Bronchial epithelial cell (primary cell): ENCODE measurements at regions not wholly inside any gene's neighbourhood (a gene's known extent, or its start where the extent isn't known, plus 50 kb on each side); places are given as distances from the start of the nearest gene placed in this dataset.

Experiments used
- DNase-seq: peaks from one replicate; pipeline ENCODE4 v3.0.0-alpha.2; 2010; ENCODE audit warnings: low read depth
- FAIRE-seq: peaks from 2 replicates; lab custom pipeline; 2011; peaks lifted over from hg19 to GRCh38; lab: Jason Lieb, UNC
- H3K27me3 ChIP-seq: 2 replicates; pipeline ENCODE4 v1.5.1; 2011; ENCODE audit warnings: low read length; ENCODE audit not compliant: control insufficient read depth, insufficient read depth
- H3K36me3 ChIP-seq: 2 replicates; pipeline ENCODE4 v1.5.1; 2011; ENCODE audit warnings: low read length; ENCODE audit not compliant: control insufficient read depth, insufficient read depth
- H3K4me3 ChIP-seq: 2 replicates; pipeline ENCODE4 v1.5.1; 2011; ENCODE audit warnings: mild to moderate bottlenecking, low read depth, low read length, control low read depth
- CTCF ChIP-seq: IDR thresholded peaks from 2 replicates; pipeline ENCODE4 v1.5.1; 2011; ENCODE audit warnings: mild to moderate bottlenecking, moderate library complexity, low read length, control low read depth, inconsistent platforms; ENCODE audit not compliant: insufficient read depth, severe bottlenecking

- no peak for DNase-seq
- no peak for FAIRE-seq
- TF ChIP-seq CTCF, result no peak
- no peak overlapping the region for H3K4me3 ChIP-seq
- no peaks in the 10 kb centered on the region for H3K27me3 ChIP-seq
- H3K36me3 ChIP-seq, result no peaks in the 10 kb centered on the region
These were observed 280.7 kb upstream of the SALL3 start for GRCh38 chr18:78698914-78699313.

DNA sequence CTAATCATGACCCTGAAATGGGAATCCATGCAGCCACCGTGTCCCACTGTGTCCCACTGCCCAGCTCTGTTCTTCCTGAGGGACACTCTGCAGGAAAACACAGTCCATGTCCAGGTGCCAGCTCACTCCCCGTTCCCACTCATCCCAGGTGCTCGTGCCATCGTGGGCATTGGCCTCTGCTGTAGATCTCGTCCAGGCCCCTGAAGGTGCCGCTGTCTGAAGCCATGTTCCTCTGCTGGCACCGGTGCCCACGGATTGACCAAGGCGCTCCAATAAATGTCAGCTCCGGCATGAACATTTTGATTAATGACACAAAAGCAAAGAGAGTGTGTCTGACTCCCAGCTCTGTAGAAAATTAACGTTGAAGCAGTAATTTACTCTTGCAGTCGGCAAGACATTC is 280.1 kb upstream of the SALL3 start:
- H3K27me3 ChIP-seq, result no peaks in the 10 kb centered on the region
- no peak overlapping the region for H3K4me3 ChIP-seq
- H3K36me3 ChIP-seq, result no peaks in the 10 kb centered on the region
- no peak for DNase-seq
- no peak for FAIRE-seq
- no peak for TF ChIP-seq CTCF

- no peaks in the 10 kb centered on the region for H3K36me3 ChIP-seq
- no peaks in the 10 kb centered on the region for H3K27me3 ChIP-seq
- no peak for TF ChIP-seq CTCF
- FAIRE-seq (no peak), DNase-seq (no peak)
- no peak overlapping the region for H3K4me3 ChIP-seq
These were observed 277.7 kb upstream of the SALL3 start for GRCh38 chr18:78701771-78702396.

GRCh38 chr18:78703291-78703690 is 276.3 kb upstream of the SALL3 start:
- no peak for TF ChIP-seq CTCF
- H3K4me3 ChIP-seq, result no peak overlapping the region
- DNase-seq (no peak), FAIRE-seq (no peak)
- no peaks in the 10 kb centered on the region for H3K36me3 ChIP-seq
- H3K27me3 ChIP-seq, result no peaks in the 10 kb centered on the region

DNA sequence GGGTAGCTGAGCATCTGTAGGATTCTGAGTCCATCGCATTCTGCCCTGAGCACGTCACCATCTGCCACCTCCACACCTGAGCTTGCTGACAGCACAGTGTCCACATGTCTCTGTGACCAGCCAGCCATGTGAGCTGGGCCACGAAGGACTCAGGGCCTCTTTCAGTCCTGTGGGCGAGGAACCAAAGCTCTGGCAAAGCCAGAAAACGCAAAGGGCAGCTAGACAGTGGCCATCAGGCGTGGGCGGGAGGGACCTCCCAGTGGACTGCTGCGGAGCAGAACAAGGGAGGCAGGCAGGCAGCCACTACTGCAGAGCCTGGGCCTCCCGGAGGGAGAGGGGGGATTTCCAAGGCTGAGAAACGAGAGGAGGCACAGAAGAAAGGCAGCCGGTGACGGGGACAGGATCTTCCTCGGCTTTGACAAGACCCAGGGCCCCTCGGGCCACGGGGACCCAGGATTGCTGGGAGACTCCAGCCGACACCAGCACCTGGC is 274.6 kb upstream of the SALL3 start:
- no peaks in the 10 kb centered on the region for H3K36me3 ChIP-seq
- TF ChIP-seq CTCF, result no peak
- H3K27me3 ChIP-seq, result no peaks in the 10 kb centered on the region
- H3K4me3 ChIP-seq, result no peak overlapping the region
- FAIRE-seq, result no peak
- no peak for DNase-seq

GRCh38 chr18:78709261-78709809 is 270.3 kb upstream of the SALL3 start:
- DNase-seq (no peak), FAIRE-seq (no peak)
- no peaks in the 10 kb centered on the region for H3K27me3 ChIP-seq
- no peak overlapping the region for H3K4me3 ChIP-seq
- no peaks in the 10 kb centered on the region for H3K36me3 ChIP-seq
- no peak for TF ChIP-seq CTCF
